Activated CD4-positive, CD25-positive, alpha-beta regulatory T cell treated with anti-CD3 and anti-CD28 coated beads, Interleukin-2, amount 50 U/mL, for 16 hours (primary cell): ENCODE measurements at regions not wholly inside any gene's neighbourhood (a gene's known extent, or its start where the extent isn't known, plus 50 kb on each side); places are given as distances from the start of the nearest gene placed in this dataset.

Experiments used
- DNase-seq: peaks from one replicate; pipeline ENCODE4 v3.0.0-alpha.2; 2020; ENCODE audit warnings: low read depth, low spot score

GRCh38 chr5:68407311-68408239 lies 192.0 kb downstream of the PIK3R1 start:
- DNase-seq = no peak

- no peak for DNase-seq
Measured at GRCh38 chr5:68408345-68408871, 192.9 kb downstream of the PIK3R1 start.

GRCh38 chr5:68409259-68409658 lies 193.7 kb downstream of the PIK3R1 start:
- no peak for DNase-seq

- DNase-seq = no peak
Measured at GRCh38 chr5:68411161-68411560, 195.6 kb downstream of the PIK3R1 start.

- DNase-seq = no peak
Measured at GRCh38 chr5:68415177-68416085, 199.9 kb downstream of the PIK3R1 start.

- no peak for DNase-seq
Measured at GRCh38 chr5:68416714-68417113, 201.2 kb downstream of the PIK3R1 start.

GRCh38 chr5:68418201-68418600 lies 202.6 kb downstream of the PIK3R1 start:
- no peak for DNase-seq

GRCh38 chr5:68418680-68419079 lies 203.1 kb downstream of the PIK3R1 start:
- no peak for DNase-seq

- DNase-seq = no peak
Measured at GRCh38 chr5:68419081-68419636, 203.6 kb downstream of the PIK3R1 start.

GRCh38 chr5:68419637-68420452 lies 204.3 kb downstream of the PIK3R1 start:
- no peak for DNase-seq

- DNase-seq = no peak
Measured at GRCh38 chr5:68420476-68421344, 205.2 kb downstream of the PIK3R1 start.

GRCh38 chr5:68421485-68422220 lies 206.1 kb downstream of the PIK3R1 start:
- no peak for DNase-seq

- no peak for DNase-seq
Measured at GRCh38 chr5:68423154-68423811, 207.7 kb downstream of the PIK3R1 start.

GRCh38 chr5:68424799-68425537 lies 209.4 kb downstream of the PIK3R1 start:
- DNase-seq = no peak

- DNase-seq = no peak
Measured at GRCh38 chr5:68426586-68426985, 211.0 kb downstream of the PIK3R1 start.

- DNase-seq = no peak
Measured at GRCh38 chr5:68428231-68428811, 212.8 kb downstream of the PIK3R1 start.

GRCh38 chr5:68429510-68429909 lies 214.0 kb downstream of the PIK3R1 start:
- no peak for DNase-seq

GRCh38 chr5:68430279-68430678 lies 214.7 kb downstream of the PIK3R1 start:
- no peak for DNase-seq
